Neural crest cell (in vitro differentiated cells): ENCODE measurements at regions not wholly inside any gene's neighbourhood (a gene's known extent, or its start where the extent isn't known, plus 50 kb on each side); places are given as distances from the start of the nearest gene placed in this dataset.

Experiments used
- DNase-seq: peaks from one replicate; pipeline ENCODE4 v3.0.0; 2021; ENCODE audit warnings: low read depth, mixed read lengths, low spot score
- H3K27ac Mint-ChIP-seq: one replicate; pipeline ENCODE4 v1.8.0; 2021; ENCODE audit warnings: mild to moderate bottlenecking, mixed read lengths; ENCODE audit not compliant: unreplicated experiment
- H3K27me3 Mint-ChIP-seq: 2 replicates; pipeline ENCODE4 v1.8.0; 2021; ENCODE audit warnings: low read depth, mild to moderate bottlenecking, mixed read lengths
- H3K36me3 Mint-ChIP-seq: 2 replicates; pipeline ENCODE4 v1.8.0; 2021; ENCODE audit warnings: low read depth, mild to moderate bottlenecking, mixed read lengths
- H3K4me1 Mint-ChIP-seq: 2 replicates; pipeline ENCODE4 v1.8.0; 2021; ENCODE audit warnings: mixed read lengths
- H3K4me3 Mint-ChIP-seq: one replicate; pipeline ENCODE4 v1.8.0; 2021; ENCODE audit warnings: mild to moderate bottlenecking, mixed read lengths
- H3K9me3 Mint-ChIP-seq: 2 replicates; pipeline ENCODE4 v1.8.0; 2021; ENCODE audit warnings: mixed read lengths
- CTCF ChIP-seq: fragments of 200-600 bp; sonication (generic); conservative IDR thresholded peaks from 2 replicates; pipeline ENCODE4 v1.5.0; 2021; ENCODE audit warnings: antibody characterized with exemption, mild to moderate bottlenecking

- Mint-ChIP-seq H3K9me3 (no peaks in the 10 kb centered on the region), H3K27ac (no peak overlapping the region), H3K36me3 (no peaks in the 10 kb centered on the region), H3K4me1 (peaks cover 22% of the 10 kb centered on the region), H3K4me3 (no peak overlapping the region), H3K27me3 (no peaks in the 10 kb centered on the region)
- DNase-seq, result no peak
- no peak for TF ChIP-seq CTCF
Observed at GRCh38 chr2:84323890-84324289, 135.2 kb downstream of the SUCLG1 start.

GRCh38 chr2:84320940-84321339 is 138.1 kb downstream of the SUCLG1 start:
- no peaks in the 10 kb centered on the region for H3K27me3 Mint-ChIP-seq
- peaks cover 22% of the 10 kb centered on the region for H3K4me1 Mint-ChIP-seq
- no peak for DNase-seq
- TF ChIP-seq CTCF, result no peak
- no peaks in the 10 kb centered on the region for H3K36me3 Mint-ChIP-seq
- no peak overlapping the region for H3K4me3 Mint-ChIP-seq
- H3K9me3 Mint-ChIP-seq, result no peaks in the 10 kb centered on the region
- no peak overlapping the region for H3K27ac Mint-ChIP-seq

- Mint-ChIP-seq H3K4me3 (no peak overlapping the region), H3K4me1 (peaks cover 26% of the 10 kb centered on the region), H3K9me3 (no peaks in the 10 kb centered on the region), H3K27me3 (no peaks in the 10 kb centered on the region), H3K36me3 (no peaks in the 10 kb centered on the region), H3K27ac (no peak overlapping the region)
- TF ChIP-seq CTCF, result no peak
- no peak for DNase-seq
Observed at GRCh38 chr2:84319581-84319980, 139.5 kb downstream of the SUCLG1 start.

- Mint-ChIP-seq H3K27ac (no peak overlapping the region), H3K4me1 (peaks cover 11% of the 10 kb centered on the region), H3K27me3 (no peaks in the 10 kb centered on the region), H3K36me3 (no peaks in the 10 kb centered on the region), H3K9me3 (no peaks in the 10 kb centered on the region), H3K4me3 (no peak overlapping the region)
- no peak for TF ChIP-seq CTCF
- DNase-seq, result no peak
Observed at GRCh38 chr2:84317135-84317534, 141.9 kb downstream of the SUCLG1 start.

- peak; percentile 93 for TF ChIP-seq CTCF
- Mint-ChIP-seq H3K36me3 (no peaks in the 10 kb centered on the region), H3K4me1 (peaks cover 8% of the 10 kb centered on the region), H3K27ac (no peak overlapping the region), H3K27me3 (peaks cover 2% of the 10 kb centered on the region), H3K9me3 (no peaks in the 10 kb centered on the region), H3K4me3 (no peak overlapping the region)
- DNase-seq, result peak; percentile 94
Observed at GRCh38 chr2:84314901-84315330, 144.2 kb downstream of the SUCLG1 start.

GRCh38 chr2:84314250-84314649 is 144.8 kb downstream of the SUCLG1 start:
- Mint-ChIP-seq H3K27me3 (peaks cover 2% of the 10 kb centered on the region), H3K27ac (no peak overlapping the region), H3K9me3 (no peaks in the 10 kb centered on the region), H3K36me3 (no peaks in the 10 kb centered on the region), H3K4me3 (no peak overlapping the region), H3K4me1 (peaks cover 5% of the 10 kb centered on the region)
- DNase-seq, result no peak
- TF ChIP-seq CTCF, result no peak
